Stimulated activated naive CD8-positive, alpha-beta T cell treated with anti-CD3 and anti-CD28 coated beads, Interleukin-15, amount 100 ng/mL, for 72 hours (primary cell): ENCODE measurements at regions not wholly inside any gene's neighbourhood (a gene's known extent, or its start where the extent isn't known, plus 50 kb on each side); places are given as distances from the start of the nearest gene placed in this dataset.
"Not testable (repeated sequence)": the region's sequence is repeated elsewhere in the genome, so short reads cannot be mapped to it uniquely, and the experiment has no call there.

Experiments
- ATAC-seq: fragments of 150-1000 bp; cut with Tn5 transposase; 2 replicates; pipeline ENCODE4 v1.10.0; 2021; ENCODE audit warnings: mild to moderate bottlenecking, moderate library complexity
- DNase-seq, 2 donors: peaks; one replicate each; pipeline ENCODE4 v3.0.0; 2021 to 2022
- H3K27ac Mint-ChIP-seq, 2 donors: one replicate each; pipeline ENCODE4 v1.8.0; 2022; ENCODE audit warnings: mild to moderate bottlenecking in 2 of 2, mixed read lengths in 2 of 2, moderate library complexity in 2 of 2
- H3K27me3 Mint-ChIP-seq: one replicate; pipeline ENCODE4 v1.8.0; 2022; ENCODE audit warnings: mixed read lengths
- H3K4me1 Mint-ChIP-seq: one replicate; pipeline ENCODE4 v1.8.0; 2022; ENCODE audit warnings: mild to moderate bottlenecking, mixed read lengths
- H3K4me3 Mint-ChIP-seq, 2 donors: one replicate each; pipeline ENCODE4 v1.8.0; 2022; ENCODE audit warnings: mild to moderate bottlenecking in 2 of 2, mixed read lengths in 2 of 2, moderate library complexity in 1 of 2
- H3K9me3 Mint-ChIP-seq, 2 donors: one replicate each; pipeline ENCODE4 v1.8.0; 2022; ENCODE audit warnings: mixed read lengths in 2 of 2

- DNase-seq, H3K27me3 Mint-ChIP-seq, H3K4me1 Mint-ChIP-seq, H3K9me3 Mint-ChIP-seq, H3K27ac Mint-ChIP-seq, ATAC-seq, H3K4me3 Mint-ChIP-seq: not testable (repeated sequence)
Measured at GRCh38 chrY:17827155-17827554, 52.9 kb downstream of the CDY2B start.

GRCh38 chrY:17819700-17820099 lies 60.3 kb downstream of the CDY2B start:
- not testable (repeated sequence) for H3K27me3 Mint-ChIP-seq, H3K9me3 Mint-ChIP-seq, ATAC-seq

GRCh38 chrY:17819025-17819646 lies 60.9 kb downstream of the CDY2B start:
- not testable (repeated sequence) for H3K9me3 Mint-ChIP-seq, DNase-seq, H3K4me1 Mint-ChIP-seq, H3K4me3 Mint-ChIP-seq, H3K27ac Mint-ChIP-seq, ATAC-seq, H3K27me3 Mint-ChIP-seq

More at GRCh38 chrY:17819700-17820099, 60.3 kb downstream of the CDY2B start:
- H3K4me1 Mint-ChIP-seq, DNase-seq, H3K4me3 Mint-ChIP-seq, H3K27ac Mint-ChIP-seq: not testable (repeated sequence)

- not testable (repeated sequence) for H3K4me1 Mint-ChIP-seq, ATAC-seq, H3K27ac Mint-ChIP-seq, DNase-seq, H3K27me3 Mint-ChIP-seq, H3K9me3 Mint-ChIP-seq, H3K4me3 Mint-ChIP-seq
Measured at GRCh38 chrY:17817076-17818068, 62.6 kb downstream of the CDY2B start.

- H3K4me3 Mint-ChIP-seq, ATAC-seq, H3K4me1 Mint-ChIP-seq, H3K27ac Mint-ChIP-seq, DNase-seq, H3K27me3 Mint-ChIP-seq, H3K9me3 Mint-ChIP-seq: not testable (repeated sequence)
Measured at GRCh38 chrY:17812664-17813063, 67.4 kb downstream of the CDY2B start.

GRCh38 chrY:17799915-17800314 lies 80.1 kb downstream of the CDY2B start:
- not testable (repeated sequence) for H3K9me3 Mint-ChIP-seq, H3K27me3 Mint-ChIP-seq, H3K27ac Mint-ChIP-seq, ATAC-seq, DNase-seq, H3K4me3 Mint-ChIP-seq, H3K4me1 Mint-ChIP-seq

- ATAC-seq, H3K27ac Mint-ChIP-seq, H3K4me3 Mint-ChIP-seq, H3K9me3 Mint-ChIP-seq, H3K27me3 Mint-ChIP-seq, DNase-seq, H3K4me1 Mint-ChIP-seq: not testable (repeated sequence)
Measured at GRCh38 chrY:17787214-17787613, 92.8 kb downstream of the CDY2B start.

- ATAC-seq, H3K27ac Mint-ChIP-seq, H3K4me1 Mint-ChIP-seq, H3K9me3 Mint-ChIP-seq, H3K4me3 Mint-ChIP-seq, DNase-seq, H3K27me3 Mint-ChIP-seq: not testable (repeated sequence)
Measured at GRCh38 chrY:17766000-17766699, 113.9 kb downstream of the CDY2B start.

GRCh38 chrY:17759213-17759612 lies 120.8 kb downstream of the CDY2B start:
- peak; percentile 40 for ATAC-seq
- not testable (repeated sequence) for H3K27me3 Mint-ChIP-seq, H3K27ac Mint-ChIP-seq, H3K9me3 Mint-ChIP-seq, DNase-seq, H3K4me3 Mint-ChIP-seq, H3K4me1 Mint-ChIP-seq

GRCh38 chrY:17752887-17753497 lies 127.0 kb downstream of the CDY2B start:
- H3K27ac Mint-ChIP-seq, H3K4me3 Mint-ChIP-seq, H3K27me3 Mint-ChIP-seq, H3K9me3 Mint-ChIP-seq, DNase-seq, H3K4me1 Mint-ChIP-seq, ATAC-seq: not testable (repeated sequence)

GRCh38 chrY:17739852-17740251 lies 140.2 kb downstream of the CDY2B start:
- not testable (repeated sequence) for H3K27ac Mint-ChIP-seq, H3K9me3 Mint-ChIP-seq, ATAC-seq, H3K27me3 Mint-ChIP-seq, H3K4me3 Mint-ChIP-seq, DNase-seq, H3K4me1 Mint-ChIP-seq

GRCh38 chrY:17729474-17729873 lies 150.5 kb downstream of the CDY2B start:
- H3K4me1 Mint-ChIP-seq, H3K4me3 Mint-ChIP-seq, DNase-seq, H3K27me3 Mint-ChIP-seq, H3K27ac Mint-ChIP-seq, H3K9me3 Mint-ChIP-seq: not testable (repeated sequence)
- peak; percentile 79 for ATAC-seq

GRCh38 chrY:17716329-17717043 lies 163.5 kb downstream of the CDY2B start:
- DNase-seq, H3K9me3 Mint-ChIP-seq, H3K4me3 Mint-ChIP-seq, H3K27me3 Mint-ChIP-seq, H3K4me1 Mint-ChIP-seq, H3K27ac Mint-ChIP-seq, ATAC-seq: not testable (repeated sequence)

GRCh38 chrY:17668037-17668436 lies 212.0 kb downstream of the CDY2B start:
- not testable (repeated sequence) for H3K4me3 Mint-ChIP-seq, ATAC-seq, DNase-seq, H3K9me3 Mint-ChIP-seq, H3K27me3 Mint-ChIP-seq, H3K4me1 Mint-ChIP-seq, H3K27ac Mint-ChIP-seq

- not testable (repeated sequence) for H3K4me3 Mint-ChIP-seq, DNase-seq, H3K27ac Mint-ChIP-seq, H3K27me3 Mint-ChIP-seq, H3K9me3 Mint-ChIP-seq, ATAC-seq, H3K4me1 Mint-ChIP-seq
Measured at GRCh38 chrY:17643052-17643451, 237.0 kb downstream of the CDY2B start.
